Brain microvascular endothelial cell (primary cell): ENCODE measurements at regions not wholly inside any gene's neighbourhood (a gene's known extent, or its start where the extent isn't known, plus 50 kb on each side); places are given as distances from the start of the nearest gene placed in this dataset.

Experiments used
- DNase-seq: peaks from one replicate; pipeline ENCODE4 v3.0.0-alpha.2; 2020
- H3K27ac ChIP-seq: fragments of 250-450 bp; sonication (Bioruptor Pico); 2 replicates; pipeline ENCODE4 v1.5.1; 2020; ENCODE audit warnings: mild to moderate bottlenecking, moderate library complexity
- H3K27me3 ChIP-seq: fragments of 250-450 bp; sonication (Bioruptor Pico); replicated peaks from 2 replicates; pipeline ENCODE4 v1.5.1; 2020; ENCODE audit warnings: mild to moderate bottlenecking
- H3K36me3 ChIP-seq: fragments of 250-450 bp; sonication (Bioruptor Pico); replicated peaks from 2 replicates; pipeline ENCODE4 v1.5.1; 2020; ENCODE audit warnings: mild to moderate bottlenecking
- H3K4me3 ChIP-seq: 2 replicates; pipeline ENCODE4 v1.5.1; 2011; ENCODE audit warnings: low read depth, mild to moderate bottlenecking, control low read depth, low read length, moderate library complexity
- in situ Hi-C: cut with HindIII; loops from 2 replicates; pipeline ENCODE4 v1.10.0; 2017; ENCODE audit warnings: low sequenced_read_pairs, low pct_ligation_motif_present
- TF ChIP-seq, protein P1 (sequence below): IDR thresholded peaks from 2 replicates; pipeline ENCODE4 v1.5.1; 2011; ENCODE audit warnings: low read depth, mild to moderate bottlenecking, moderate library complexity, low read length, control low read depth, inconsistent platforms; ENCODE audit errors: missing control alignments

DNA sequence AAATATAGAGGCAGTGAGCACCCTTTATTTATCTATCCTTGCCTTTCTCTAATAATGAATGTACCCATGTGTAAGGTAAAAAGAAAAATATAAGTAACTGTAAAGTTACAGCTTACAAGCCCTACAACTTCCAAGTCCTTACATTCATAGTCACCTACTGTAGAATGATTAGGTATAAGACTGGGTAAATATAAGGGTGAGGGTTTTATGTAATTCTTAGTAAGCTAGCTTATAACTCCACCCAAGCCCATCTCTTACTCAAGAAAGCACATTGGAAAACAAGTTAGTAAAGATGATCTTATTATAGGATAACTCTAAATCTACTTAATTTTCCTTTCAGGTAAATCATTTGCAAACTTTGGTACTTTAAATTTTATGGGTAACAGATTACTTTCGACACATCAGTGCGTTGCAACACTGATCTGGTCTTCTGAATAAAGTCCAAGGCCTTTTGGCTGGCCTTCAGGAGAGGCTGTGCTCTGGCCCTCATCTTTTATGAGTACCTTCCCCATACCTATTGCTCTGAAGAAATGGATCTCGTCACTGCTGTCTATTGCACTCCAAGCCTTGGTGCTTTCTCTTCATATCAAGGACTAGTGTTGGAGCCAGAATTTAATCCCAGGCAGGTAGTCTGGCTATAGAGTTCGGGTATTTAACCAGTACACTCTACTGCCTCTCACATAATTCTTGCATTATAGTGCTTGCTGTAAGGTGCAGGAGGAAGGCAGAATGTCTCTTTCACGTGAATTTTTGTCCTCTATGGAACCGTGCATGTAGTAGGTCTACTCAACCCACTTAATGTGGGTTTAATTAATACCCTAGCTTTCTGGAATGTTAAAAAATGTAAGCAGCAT, 443.6 kb upstream of the AR start:
- Histone ChIP-seq H3K36me3 (no peaks in the 10 kb centered on the region), H3K4me3 (no peak overlapping the region), H3K27ac (no peak overlapping the region), H3K27me3 (no peaks in the 10 kb centered on the region)
- TF ChIP-seq, protein P1, sequence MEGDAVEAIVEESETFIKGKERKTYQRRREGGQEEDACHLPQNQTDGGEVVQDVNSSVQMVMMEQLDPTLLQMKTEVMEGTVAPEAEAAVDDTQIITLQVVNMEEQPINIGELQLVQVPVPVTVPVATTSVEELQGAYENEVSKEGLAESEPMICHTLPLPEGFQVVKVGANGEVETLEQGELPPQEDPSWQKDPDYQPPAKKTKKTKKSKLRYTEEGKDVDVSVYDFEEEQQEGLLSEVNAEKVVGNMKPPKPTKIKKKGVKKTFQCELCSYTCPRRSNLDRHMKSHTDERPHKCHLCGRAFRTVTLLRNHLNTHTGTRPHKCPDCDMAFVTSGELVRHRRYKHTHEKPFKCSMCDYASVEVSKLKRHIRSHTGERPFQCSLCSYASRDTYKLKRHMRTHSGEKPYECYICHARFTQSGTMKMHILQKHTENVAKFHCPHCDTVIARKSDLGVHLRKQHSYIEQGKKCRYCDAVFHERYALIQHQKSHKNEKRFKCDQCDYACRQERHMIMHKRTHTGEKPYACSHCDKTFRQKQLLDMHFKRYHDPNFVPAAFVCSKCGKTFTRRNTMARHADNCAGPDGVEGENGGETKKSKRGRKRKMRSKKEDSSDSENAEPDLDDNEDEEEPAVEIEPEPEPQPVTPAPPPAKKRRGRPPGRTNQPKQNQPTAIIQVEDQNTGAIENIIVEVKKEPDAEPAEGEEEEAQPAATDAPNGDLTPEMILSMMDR: no peak
- in situ Hi-C loops: no loop called here
- DNase-seq: no peak

GRCh38 chrX:67094061-67094460, 449.8 kb upstream of the AR start:
- Histone ChIP-seq H3K27ac (no peak overlapping the region), H3K27me3 (no peaks in the 10 kb centered on the region), H3K4me3 (no peak overlapping the region), H3K36me3 (no peaks in the 10 kb centered on the region)
- TF ChIP-seq, protein P1: no peak
- no peak for DNase-seq
- in situ Hi-C loops: no loop called here

- Histone ChIP-seq H3K27me3 (no peaks in the 10 kb centered on the region), H3K4me3 (no peak overlapping the region), H3K27ac (no peak overlapping the region), H3K36me3 (no peaks in the 10 kb centered on the region)
- in situ Hi-C loops: no loop called here
- no peak for DNase-seq
- TF ChIP-seq, protein P1: no peak
These were observed 411.9 kb upstream of the EDA2R start for GRCh38 chrX:67050760-67051159.

- TF ChIP-seq, protein P1: no peak
- in situ Hi-C loops: no loop called here
- no peak for DNase-seq
- Histone ChIP-seq H3K27ac (no peak overlapping the region), H3K27me3 (no peaks in the 10 kb centered on the region), H3K36me3 (no peaks in the 10 kb centered on the region), H3K4me3 (no peak overlapping the region)
These were observed 406.0 kb upstream of the EDA2R start for GRCh38 chrX:67044866-67045265.

- TF ChIP-seq, protein P1: no peak
- Histone ChIP-seq H3K27me3 (no peaks in the 10 kb centered on the region), H3K27ac (no peak overlapping the region), H3K36me3 (no peaks in the 10 kb centered on the region), H3K4me3 (no peak overlapping the region)
- DNase-seq: no peak
- in situ Hi-C loops: no loop called here
These were observed 405.3 kb upstream of the EDA2R start for GRCh38 chrX:67044029-67044653.

DNA sequence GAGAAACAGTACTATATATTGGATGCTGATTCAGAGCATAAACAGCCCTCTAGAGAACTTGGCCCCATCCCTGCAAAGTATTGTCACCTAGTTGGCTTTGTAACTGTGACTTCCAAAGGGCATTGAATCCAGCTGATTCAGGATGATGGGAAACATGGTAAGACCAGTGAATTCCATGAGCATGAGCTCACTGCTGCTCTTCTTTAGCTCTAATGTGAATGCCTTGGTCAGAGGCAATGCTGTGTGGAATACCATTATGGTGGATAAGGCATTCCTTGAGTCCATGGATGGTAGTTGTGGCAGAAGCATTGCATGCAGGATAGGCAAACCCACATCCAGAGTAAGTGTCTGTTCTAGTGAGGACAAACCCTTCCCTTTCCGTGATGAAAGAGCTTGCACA, 365.6 kb upstream of the EDA2R start:
- Histone ChIP-seq H3K36me3 (no peaks in the 10 kb centered on the region), H3K4me3 (no peak overlapping the region), H3K27ac (no peak overlapping the region), H3K27me3 (no peaks in the 10 kb centered on the region)
- no peak for DNase-seq
- TF ChIP-seq, protein P1: no peak
- in situ Hi-C loops: no loop called here
